ENCODE measurements at regions not wholly inside any gene's neighbourhood (a gene's known extent, or its start where the extent isn't known, plus 50 kb on each side); places are given as distances from the start of the nearest gene placed in this dataset.

GRCh38 chr21:36555199-36555800 lies 75.4 kb upstream of the CLDN14 start:
- DNase-seq, result no peak

GRCh38 chr21:36557316-36557715 lies 77.4 kb upstream of the CLDN14 start:
- no peak for DNase-seq

GRCh38 chr21:36560933-36561575 lies 81.1 kb upstream of the CLDN14 start:
- no peak for DNase-seq

DNA sequence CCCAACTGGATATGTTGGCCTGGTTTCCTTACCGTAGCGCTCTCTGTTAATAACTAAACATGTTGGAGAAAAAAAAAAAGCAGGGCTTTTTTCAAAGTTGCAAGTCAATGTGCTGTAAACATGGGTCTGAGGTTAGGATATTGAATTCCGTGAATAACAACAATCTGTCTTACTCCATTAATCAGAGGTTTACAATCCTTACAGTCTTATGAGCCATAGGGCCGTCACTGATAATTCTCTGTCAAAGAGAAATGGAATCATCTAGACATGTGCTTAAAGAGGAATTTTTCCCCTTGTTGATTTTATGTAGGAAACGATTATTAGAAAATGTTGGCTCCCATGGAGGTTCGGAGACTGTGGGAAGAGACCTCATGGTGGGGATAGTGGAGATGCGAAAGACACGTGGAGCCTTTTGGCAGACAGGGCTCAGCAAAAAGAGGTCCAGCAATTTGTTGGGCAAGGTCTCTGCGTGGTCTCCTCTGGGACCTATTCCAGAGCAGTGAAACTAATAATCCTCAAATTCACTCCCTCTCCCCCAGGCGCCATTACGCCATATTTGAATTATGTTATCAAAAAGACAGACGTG lies 83.5 kb upstream of the CLDN14 start:
- no peak for DNase-seq

DNA sequence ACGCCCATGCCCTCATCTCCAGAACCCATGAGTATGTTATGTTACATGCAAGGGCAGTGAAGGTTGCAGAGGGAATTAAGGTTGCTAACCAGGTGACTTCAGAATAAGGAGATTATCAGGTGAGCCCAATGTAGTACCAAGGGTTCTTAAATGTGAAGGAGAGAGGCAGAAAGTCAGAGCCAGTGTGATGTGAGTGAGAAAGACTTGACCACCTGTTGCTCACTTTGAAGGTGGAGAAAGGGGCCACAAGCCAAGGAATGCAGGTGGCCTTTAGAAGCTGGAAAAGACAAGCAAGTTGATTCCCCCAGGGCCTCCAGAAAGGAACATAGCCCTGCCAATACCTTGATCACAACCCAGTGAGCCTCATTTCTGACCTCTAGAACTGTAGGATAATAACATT lies 84.7 kb upstream of the CLDN14 start:
- DNase-seq, result no peak

GRCh38 chr21:36565540-36565939 lies 85.6 kb upstream of the CLDN14 start:
- no peak for DNase-seq

DNA sequence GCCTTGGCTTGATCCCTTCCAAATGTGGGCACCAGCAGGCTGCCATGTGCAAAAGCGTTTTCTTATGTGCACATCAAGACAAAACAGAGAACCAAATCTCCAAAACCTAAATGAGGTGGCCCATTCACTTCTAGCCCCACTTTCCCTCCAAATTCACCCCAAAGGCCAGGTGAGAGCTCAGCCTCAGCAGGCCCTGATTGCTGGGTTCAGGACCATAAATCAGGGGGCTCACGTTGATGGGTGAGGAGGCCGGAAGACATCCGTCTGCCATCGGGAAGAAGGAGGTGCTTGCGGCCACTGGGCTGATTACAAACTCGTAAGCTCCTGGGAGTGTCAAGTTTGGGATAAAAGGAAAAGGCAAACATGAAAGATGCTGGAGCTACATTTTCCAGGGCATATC lies 86.7 kb upstream of the CLDN14 start:
- DNase-seq, result no peak

GRCh38 chr21:36567216-36567885 lies 87.4 kb upstream of the CLDN14 start:
- no peak for DNase-seq

DNA sequence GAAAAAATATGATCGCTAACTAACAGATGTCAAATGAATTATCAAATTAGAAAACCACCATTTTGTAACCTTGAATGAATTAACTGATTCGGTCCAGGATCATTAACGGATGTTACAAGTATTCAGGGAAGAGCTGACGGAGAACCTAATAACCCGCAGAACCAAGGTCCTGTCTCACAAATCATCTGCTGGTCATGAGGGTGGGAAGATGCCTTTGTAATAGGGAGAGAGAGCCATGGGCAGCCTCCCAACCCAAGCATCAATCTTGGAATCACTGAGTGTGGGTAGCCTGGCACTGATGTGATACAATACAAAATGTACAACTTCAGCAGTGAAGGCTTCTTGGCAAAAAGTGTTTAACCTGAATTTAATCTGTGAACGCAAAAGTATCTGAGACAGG lies 89.6 kb upstream of the CLDN14 start:
- DNase-seq, result no peak

DNA sequence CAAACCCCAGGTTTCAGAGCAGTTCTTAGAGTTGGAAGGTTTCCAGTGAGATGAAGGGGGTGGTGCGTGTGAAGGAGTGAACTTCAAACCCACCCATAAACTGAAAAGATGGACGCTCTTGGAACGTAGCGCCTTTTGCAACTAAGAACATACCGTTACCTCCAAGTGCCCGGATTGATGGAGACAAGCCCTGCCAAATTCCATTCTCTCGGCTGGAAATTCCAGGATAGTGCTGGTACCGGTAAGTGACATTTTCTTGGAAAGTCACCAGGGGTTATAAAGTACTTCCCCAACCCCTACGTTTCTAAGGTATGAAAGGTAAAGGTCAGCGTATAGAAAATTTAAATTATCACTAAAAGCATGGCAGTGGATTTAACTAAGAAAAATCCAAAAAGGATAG lies 91.6 kb upstream of the CLDN14 start:
- DNase-seq, result no peak

- no peak for DNase-seq
Measured at GRCh38 chr21:36572039-36572438, 92.1 kb upstream of the CLDN14 start.

- DNase-seq, result no peak
Measured at GRCh38 chr21:36575306-36575705, 95.4 kb upstream of the CLDN14 start.

GRCh38 chr21:36576441-36576840 lies 96.5 kb upstream of the CLDN14 start:
- no peak for DNase-seq

DNA sequence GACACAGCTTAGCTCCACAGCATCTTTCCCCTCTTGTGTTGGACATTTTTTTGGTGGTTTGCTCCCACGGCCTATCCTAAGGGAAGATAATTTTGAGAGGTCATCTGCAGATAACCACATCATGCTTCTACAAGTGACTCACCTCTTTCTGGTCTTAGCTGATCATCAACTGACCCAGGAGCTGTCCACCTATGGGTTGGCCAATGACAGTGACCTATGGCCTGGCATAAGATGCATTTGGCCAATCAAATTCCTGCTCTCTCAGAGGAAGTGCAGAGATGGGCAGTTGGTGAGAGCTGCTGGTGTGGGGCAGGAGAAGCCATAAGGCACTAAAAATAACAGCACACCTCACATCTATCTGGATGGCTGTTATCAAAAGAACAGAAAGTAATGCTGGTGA lies 100.0 kb upstream of the CLDN14 start:
- DNase-seq, result no peak

- no peak for DNase-seq
Measured at GRCh38 chr21:36582271-36582670, 102.3 kb upstream of the CLDN14 start.

- no peak for DNase-seq
Measured at GRCh38 chr21:36583591-36583990, 103.7 kb upstream of the CLDN14 start.

GRCh38 chr21:36584980-36585940 lies 105.3 kb upstream of the CLDN14 start:
- peak in 1 of 4 experiments; percentile 2 for DNase-seq

DNA sequence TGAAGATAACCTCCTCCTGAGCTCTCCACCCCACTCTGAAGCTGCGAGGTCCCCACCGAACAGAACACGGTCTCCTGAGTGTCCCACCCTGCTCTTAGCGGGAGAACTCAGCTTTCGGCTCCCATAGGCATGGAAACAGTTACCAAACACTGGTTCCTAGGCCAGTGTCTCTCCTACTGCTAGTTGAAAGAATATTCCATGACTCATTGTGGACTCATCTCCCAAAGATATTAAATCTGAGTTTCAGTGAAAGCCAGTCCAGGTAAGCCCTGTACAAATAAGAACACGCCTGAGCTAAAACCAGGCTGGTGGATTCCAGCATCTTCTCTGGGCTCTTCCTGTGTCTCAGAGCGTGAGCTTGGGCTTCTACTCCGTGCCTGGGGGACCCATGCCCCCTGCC lies 107.5 kb upstream of the CLDN14 start:
- no peak for DNase-seq

GRCh38 chr21:36589352-36589971 lies 109.5 kb upstream of the SIM2 start:
- DNase-seq, result peak; percentile 63 to 77 (median 68)

- DNase-seq, result no peak
Measured at GRCh38 chr21:36591326-36591970, 107.5 kb upstream of the SIM2 start.

- DNase-seq, result no peak
Measured at GRCh38 chr21:36596174-36596573, 102.7 kb upstream of the SIM2 start.

DNA sequence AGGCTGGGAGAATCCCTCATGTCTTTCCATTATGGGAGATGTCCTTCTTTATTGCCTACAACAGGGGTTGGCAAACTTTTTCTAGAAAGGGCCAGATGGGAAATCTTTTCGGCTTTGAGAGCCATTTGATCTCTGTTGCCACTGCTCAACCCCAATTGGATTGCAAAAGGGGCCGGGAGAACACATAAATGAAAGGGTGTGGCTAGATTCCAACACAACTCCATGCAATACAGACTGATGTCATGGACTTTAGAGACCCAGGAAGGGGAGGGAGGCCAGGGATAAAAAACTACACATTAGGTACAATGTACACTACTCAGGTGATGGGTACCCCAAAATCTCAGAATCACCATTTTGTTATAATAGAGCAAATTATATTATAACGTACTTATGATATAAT lies 97.6 kb upstream of the SIM2 start:
- no peak for DNase-seq

Data from suppressor macrophage (primary cell).